ENCODE measurements at regions not wholly inside any gene's neighbourhood (a gene's known extent, or its start where the extent isn't known, plus 50 kb on each side); places are given as distances from the start of the nearest gene placed in this dataset.

DNA sequence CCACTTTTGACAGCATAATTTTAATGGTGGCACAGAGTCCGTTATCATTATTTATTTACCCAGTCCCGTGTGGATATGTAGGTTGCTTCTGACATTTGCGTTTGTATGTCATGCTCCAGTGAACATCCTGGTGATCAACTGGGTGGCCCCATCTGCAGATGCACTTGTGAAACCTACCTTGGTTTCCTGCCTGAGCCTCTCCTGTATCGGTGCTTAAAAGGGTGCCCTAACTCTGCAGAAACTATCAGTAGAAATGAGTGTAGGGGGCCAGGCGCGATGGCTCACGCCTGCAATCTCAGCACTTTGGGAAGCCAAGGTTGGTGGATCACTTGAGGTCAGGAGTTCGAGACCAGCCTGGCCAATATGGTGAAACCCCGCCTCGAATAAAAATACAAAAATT lies 92.1 kb upstream of the IER5L start:
- TF ChIP-seq, protein P1, sequence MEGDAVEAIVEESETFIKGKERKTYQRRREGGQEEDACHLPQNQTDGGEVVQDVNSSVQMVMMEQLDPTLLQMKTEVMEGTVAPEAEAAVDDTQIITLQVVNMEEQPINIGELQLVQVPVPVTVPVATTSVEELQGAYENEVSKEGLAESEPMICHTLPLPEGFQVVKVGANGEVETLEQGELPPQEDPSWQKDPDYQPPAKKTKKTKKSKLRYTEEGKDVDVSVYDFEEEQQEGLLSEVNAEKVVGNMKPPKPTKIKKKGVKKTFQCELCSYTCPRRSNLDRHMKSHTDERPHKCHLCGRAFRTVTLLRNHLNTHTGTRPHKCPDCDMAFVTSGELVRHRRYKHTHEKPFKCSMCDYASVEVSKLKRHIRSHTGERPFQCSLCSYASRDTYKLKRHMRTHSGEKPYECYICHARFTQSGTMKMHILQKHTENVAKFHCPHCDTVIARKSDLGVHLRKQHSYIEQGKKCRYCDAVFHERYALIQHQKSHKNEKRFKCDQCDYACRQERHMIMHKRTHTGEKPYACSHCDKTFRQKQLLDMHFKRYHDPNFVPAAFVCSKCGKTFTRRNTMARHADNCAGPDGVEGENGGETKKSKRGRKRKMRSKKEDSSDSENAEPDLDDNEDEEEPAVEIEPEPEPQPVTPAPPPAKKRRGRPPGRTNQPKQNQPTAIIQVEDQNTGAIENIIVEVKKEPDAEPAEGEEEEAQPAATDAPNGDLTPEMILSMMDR (conservative IDR thresholded peaks at IDR 0.05 in 1 of 2, IDR thresholded peaks at IDR 0.05 in 1 of 2; ENCODE audit: low read depth in 1 of 2, low read length in 2 of 2), result no peak
- no peak for TF ChIP-seq EZH2 (IDR thresholded peaks at IDR 0.05; ENCODE audit: low read length, missing control alignments)

Data from fibroblast of lung (primary cell).